Mucosa of descending colon (tissue), 3 donors: ENCODE measurements at regions not wholly inside any gene's neighbourhood (a gene's known extent, or its start where the extent isn't known, plus 50 kb on each side); places are given as distances from the start of the nearest gene placed in this dataset.

Experiments
- ATAC-seq: fragments of 200-7000 bp; cut with Tn5 transposase; one replicate; pipeline ENCODE4 v1.9.1; 2020; ENCODE audit warnings: mild to moderate bottlenecking, moderate library complexity
- DNase-seq, 3 donors: peaks; one replicate each; pipeline ENCODE4 v3.0.0-alpha.2; 2020
- H3K36me3 ChIP-seq: fragments of 200-600 bp; one replicate; pipeline ENCODE4 v1.8.0; 2021; ENCODE audit warnings: low read depth, mild to moderate bottlenecking
- H3K4me1 ChIP-seq: fragments of 200-600 bp; one replicate; pipeline ENCODE4 v1.8.0; 2021; ENCODE audit warnings: low read depth, mild to moderate bottlenecking
- H3K4me3 ChIP-seq: fragments of 200-600 bp; one replicate; pipeline ENCODE4 v1.8.0; 2021; ENCODE audit warnings: mild to moderate bottlenecking
- H3K9me3 ChIP-seq: fragments of 200-600 bp; one replicate; pipeline ENCODE4 v1.8.0; 2021; ENCODE audit warnings: mild to moderate bottlenecking
- intact Hi-C, 2 donors: fragments of 100-400 bp; cut with DNase I in 1 of 2; cut with micrococcal nuclease in 1 of 2; formaldehyde crosslinking; loops; one replicate each; pipeline versions ENCODE4 v1.11.0 to v1.11.1; 2022; cut with DNase I, micrococcal nuclease
- TF ChIP-seq, protein P1 (sequence below): fragments of 200-600 bp; IDR thresholded peaks from one replicate; pipeline ENCODE4 v1.8.0; 2022; ENCODE audit warnings: antibody characterized with exemption, mild to moderate bottlenecking
- donor health status: DM: no; HTN: no; CAD: no; lungs with moderate emphysema.
- donor health status: DM: no; HTN: no; CAD: no.
- donor health status: DM: no; HTN: yes; CAD: no.

DNA sequence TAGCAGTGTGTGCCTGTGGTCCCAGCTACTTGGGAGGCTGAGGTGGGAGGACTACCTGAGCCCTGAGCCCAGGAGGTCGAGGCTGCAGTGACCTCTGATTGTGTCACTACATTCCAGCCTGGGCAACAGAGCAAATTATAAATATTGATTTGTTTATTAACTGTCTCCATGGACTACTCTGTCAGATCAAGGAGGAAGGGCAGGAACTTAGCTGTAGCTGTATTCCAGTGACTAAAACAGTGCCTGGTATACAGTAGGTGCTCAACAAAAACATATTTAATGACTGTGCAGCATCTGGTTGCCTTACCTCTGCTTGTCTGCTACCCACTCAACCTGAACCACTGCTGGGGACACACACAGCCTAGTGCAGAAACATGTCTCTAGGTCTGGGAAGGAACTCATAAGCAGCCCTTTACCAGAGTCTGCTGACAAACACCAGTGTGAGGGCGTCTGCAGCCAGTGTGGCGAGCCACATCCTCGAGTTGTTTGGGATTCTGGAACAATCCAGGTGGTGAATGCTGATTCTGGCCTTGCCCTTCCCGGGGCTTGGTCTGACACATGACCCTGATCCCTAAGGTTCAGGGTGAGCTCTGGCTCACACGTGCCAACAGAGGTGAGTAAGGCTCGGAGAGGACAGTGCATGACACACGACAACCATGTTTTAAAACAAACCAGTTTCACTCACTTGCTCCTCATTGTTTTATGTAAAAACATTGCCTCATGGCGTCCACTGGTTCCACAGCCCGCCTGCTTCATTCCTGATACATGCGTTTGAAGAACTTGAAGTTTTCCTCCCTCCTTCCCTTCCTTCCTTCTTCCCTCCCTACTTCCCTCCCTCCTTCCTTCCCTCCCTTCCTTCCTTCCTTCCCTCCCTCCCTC is 117.9 kb upstream of the ZNF217 start:
- no peak for ATAC-seq
- Histone ChIP-seq H3K36me3 (no peaks in the 10 kb centered on the region), H3K9me3 (no peaks in the 10 kb centered on the region), H3K4me3 (no peak overlapping the region), H3K4me1 (peaks cover 3% of the 10 kb centered on the region)
- TF ChIP-seq, protein P1, sequence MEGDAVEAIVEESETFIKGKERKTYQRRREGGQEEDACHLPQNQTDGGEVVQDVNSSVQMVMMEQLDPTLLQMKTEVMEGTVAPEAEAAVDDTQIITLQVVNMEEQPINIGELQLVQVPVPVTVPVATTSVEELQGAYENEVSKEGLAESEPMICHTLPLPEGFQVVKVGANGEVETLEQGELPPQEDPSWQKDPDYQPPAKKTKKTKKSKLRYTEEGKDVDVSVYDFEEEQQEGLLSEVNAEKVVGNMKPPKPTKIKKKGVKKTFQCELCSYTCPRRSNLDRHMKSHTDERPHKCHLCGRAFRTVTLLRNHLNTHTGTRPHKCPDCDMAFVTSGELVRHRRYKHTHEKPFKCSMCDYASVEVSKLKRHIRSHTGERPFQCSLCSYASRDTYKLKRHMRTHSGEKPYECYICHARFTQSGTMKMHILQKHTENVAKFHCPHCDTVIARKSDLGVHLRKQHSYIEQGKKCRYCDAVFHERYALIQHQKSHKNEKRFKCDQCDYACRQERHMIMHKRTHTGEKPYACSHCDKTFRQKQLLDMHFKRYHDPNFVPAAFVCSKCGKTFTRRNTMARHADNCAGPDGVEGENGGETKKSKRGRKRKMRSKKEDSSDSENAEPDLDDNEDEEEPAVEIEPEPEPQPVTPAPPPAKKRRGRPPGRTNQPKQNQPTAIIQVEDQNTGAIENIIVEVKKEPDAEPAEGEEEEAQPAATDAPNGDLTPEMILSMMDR: no peak
- intact Hi-C loops: no loop called here
- DNase-seq: no peak

DNA sequence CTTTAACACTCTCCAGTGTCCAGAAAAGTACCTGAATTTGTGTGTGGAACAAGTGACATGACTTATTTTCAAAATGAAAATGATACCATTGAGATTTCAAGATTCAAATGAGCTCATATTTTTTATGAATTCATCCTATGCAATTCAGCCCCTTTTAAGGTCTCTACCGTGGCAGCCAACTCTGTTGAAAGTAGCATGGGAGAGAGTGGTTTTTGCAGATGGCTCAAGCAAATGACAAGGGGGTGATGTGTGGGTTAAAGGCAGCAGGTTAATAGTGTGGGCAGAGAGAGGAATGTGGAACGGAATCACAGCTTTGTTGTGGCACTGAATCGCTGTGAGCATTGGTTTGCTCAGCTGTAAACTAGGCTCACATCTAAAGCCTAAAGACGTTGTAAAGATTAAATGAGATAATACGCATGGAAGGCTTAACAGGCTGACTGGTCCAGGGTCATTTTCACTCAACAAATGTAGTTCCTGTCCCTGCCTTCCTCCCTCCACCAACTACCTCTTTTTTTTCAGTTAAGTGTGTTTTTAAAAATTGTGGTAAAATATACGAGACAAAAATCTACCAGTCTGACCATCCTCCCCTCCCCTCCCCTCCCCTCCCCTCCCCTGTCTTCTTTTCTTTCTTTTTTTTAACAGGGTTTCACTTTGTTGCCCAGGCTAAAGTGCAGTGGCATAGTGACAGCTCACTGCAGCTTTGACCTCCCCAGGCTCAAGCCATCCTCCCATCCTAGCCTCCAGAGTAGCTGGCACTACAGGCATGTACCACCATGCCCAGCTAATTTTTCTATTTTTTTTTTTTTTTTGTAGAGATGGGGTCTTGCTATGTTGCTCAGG is 114.7 kb upstream of the ZNF217 start:
- Histone ChIP-seq H3K4me1 (peaks cover 3% of the 10 kb centered on the region), H3K36me3 (no peaks in the 10 kb centered on the region), H3K9me3 (no peaks in the 10 kb centered on the region), H3K4me3 (no peak overlapping the region)
- ATAC-seq (peak; percentile 50), DNase-seq (no peak)
- intact Hi-C loops: no loop called here
- TF ChIP-seq, protein P1: no peak

DNA sequence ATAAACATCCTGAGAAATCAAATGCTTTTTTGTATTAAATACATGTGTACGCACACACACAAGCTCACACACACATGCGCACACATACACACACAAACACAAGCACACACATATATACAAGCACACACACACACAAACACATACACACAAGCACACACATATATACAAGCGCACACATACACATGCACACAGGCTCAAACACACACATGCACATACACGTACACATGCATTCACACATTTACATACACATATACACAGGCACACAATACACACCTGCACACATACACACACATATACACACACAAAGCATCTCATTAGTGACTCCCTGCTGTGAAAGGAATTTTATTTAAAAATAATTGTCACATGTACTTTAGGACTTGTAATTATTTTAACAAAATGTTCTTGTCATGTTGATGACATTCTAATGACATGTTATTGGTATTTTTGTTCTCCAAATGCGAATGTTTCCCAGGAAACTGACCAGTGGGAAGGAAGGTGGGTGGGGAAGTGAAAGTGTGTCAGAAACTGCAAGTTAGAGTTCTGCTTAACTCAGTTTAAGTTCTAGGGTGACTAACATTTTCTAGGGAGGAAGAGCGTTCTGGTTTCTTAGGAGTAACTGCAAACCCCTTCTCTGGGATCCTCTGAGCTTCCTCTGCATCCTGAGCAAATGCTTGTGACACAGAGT is 113.9 kb upstream of the ZNF217 start:
- intact Hi-C loops: no loop called here
- ATAC-seq (peak; percentile 50), DNase-seq (no peak)
- H3K4me3 ChIP-seq: no peak overlapping the region
- H3K4me1 ChIP-seq: peaks cover 3% of the 10 kb centered on the region
- H3K9me3 ChIP-seq: no peaks in the 10 kb centered on the region
- TF ChIP-seq, protein P1: no peak
- H3K36me3 ChIP-seq: no peaks in the 10 kb centered on the region

DNA sequence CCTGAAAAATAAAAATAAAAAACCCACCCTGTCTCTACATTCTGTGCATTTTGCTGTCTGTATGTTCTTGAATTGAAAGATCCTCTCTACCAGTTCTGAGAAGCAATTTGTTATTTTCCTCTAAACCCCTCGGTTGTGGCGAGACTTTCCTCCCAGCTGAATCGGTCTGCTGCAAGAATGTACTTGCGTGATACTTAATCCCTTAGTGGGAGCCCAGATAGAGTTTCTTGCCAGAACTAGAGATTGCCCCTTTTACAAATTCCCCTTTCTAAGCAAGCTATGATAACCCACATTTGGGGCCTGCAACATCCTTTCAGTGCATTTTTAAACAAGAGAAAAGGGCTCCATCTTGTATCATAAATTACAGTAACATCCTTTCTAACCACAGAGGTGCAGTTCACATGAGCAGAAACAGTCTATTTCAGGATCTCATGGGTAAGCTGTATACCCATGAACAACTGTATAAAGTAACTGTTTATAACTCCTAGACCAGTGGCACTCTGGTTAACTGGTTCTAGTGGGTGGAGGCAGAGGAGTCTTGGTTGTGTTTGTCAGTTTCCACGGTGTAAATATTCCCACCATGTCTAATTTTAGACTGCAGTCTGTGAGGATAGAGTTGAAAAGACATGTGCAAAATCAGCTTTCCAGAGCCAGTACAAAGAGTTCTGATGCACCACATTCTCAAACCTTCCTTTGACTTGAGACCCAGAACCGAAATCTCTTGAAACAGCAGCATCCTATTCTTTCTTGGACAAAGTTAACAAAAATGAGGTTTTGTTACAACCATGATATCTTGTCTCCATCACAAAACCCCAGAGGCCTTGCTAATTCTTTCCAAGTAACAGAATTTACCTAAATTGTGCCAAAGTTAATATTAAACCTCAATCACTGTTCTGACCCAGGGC is 113.1 kb upstream of the ZNF217 start:
- ATAC-seq: peak; percentile 55
- intact Hi-C loops: no loop called here
- peaks cover 3% of the 10 kb centered on the region for H3K4me1 ChIP-seq
- H3K36me3 ChIP-seq: no peaks in the 10 kb centered on the region
- no peak overlapping the region for H3K4me3 ChIP-seq
- no peak for DNase-seq
- no peaks in the 10 kb centered on the region for H3K9me3 ChIP-seq
- TF ChIP-seq, protein P1: no peak

DNA sequence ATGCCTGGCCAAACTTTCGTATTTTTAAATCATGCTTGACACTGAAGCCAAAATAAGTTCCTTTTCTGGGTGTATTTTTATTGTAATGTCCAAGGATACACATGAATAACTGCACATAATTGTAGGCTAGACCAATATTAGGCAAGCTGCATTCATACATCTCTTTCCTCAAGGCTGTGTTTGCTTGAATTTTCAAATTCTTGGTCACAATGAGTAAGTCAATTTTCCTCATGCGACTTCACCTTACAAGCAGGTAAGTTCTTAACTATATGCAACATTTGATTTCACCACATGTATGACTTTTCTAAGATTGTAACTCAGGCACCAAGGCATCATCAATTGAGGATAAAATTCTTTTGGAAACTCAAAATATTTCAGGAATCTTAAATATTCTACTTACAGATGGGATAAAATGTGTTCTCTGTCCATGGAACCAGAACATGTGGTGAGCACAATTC is 112.4 kb upstream of the ZNF217 start:
- TF ChIP-seq, protein P1: no peak
- ATAC-seq: no peak
- no peaks in the 10 kb centered on the region for H3K36me3 ChIP-seq
- no peaks in the 10 kb centered on the region for H3K9me3 ChIP-seq
- H3K4me1 ChIP-seq: peaks cover 3% of the 10 kb centered on the region
- intact Hi-C loops: no loop called here
- DNase-seq: no peak
- H3K4me3 ChIP-seq: no peak overlapping the region
